BE2C (cell line): ENCODE measurements at regions not wholly inside any gene's neighbourhood (a gene's known extent, or its start where the extent isn't known, plus 50 kb on each side); places are given as distances from the start of the nearest gene placed in this dataset.

Experiments used
- DNase-seq: peaks from one replicate; pipeline ENCODE4 v3.0.0-alpha.2; 2020
- H3K27me3 ChIP-seq: fragments of 250-450 bp; sonication (Bioruptor Pico); 2 replicates; pipeline ENCODE4 v1.5.1; 2020; ENCODE audit warnings: mild to moderate bottlenecking
- H3K36me3 ChIP-seq: fragments of 250-450 bp; sonication (Bioruptor Pico); 2 replicates; pipeline ENCODE4 v1.5.1; 2020; ENCODE audit warnings: mild to moderate bottlenecking
- H3K4me1 ChIP-seq: fragments of 250-450 bp; sonication (Bioruptor Pico); 2 replicates; pipeline ENCODE4 v1.5.1; 2020
- H3K4me3 ChIP-seq: 2 replicates; pipeline ENCODE4 v1.5.1; 2011; ENCODE audit warnings: low read depth, low read length
- H3K9me3 ChIP-seq: fragments of 250-450 bp; sonication (Bioruptor Pico); 2 replicates; pipeline ENCODE4 v1.5.1; 2020
- CTCF ChIP-seq: IDR thresholded peaks from 2 replicates; pipeline ENCODE4 v1.5.1; 2012; ENCODE audit warnings: mild to moderate bottlenecking, low read depth, low read length

GRCh38 chr2:217673627-217674026 is 329.2 kb downstream of the TNS1 start:
- H3K27me3 ChIP-seq, result no peaks in the 10 kb centered on the region
- no peak for DNase-seq
- H3K36me3 ChIP-seq, result no peaks in the 10 kb centered on the region
- TF ChIP-seq CTCF, result no peak
- no peaks in the 10 kb centered on the region for H3K4me1 ChIP-seq
- no peaks in the 10 kb centered on the region for H3K9me3 ChIP-seq
- no peak overlapping the region for H3K4me3 ChIP-seq

GRCh38 chr2:217672472-217672871 is 330.3 kb downstream of the TNS1 start:
- no peaks in the 10 kb centered on the region for H3K27me3 ChIP-seq
- DNase-seq, result no peak
- H3K4me1 ChIP-seq, result no peaks in the 10 kb centered on the region
- TF ChIP-seq CTCF, result no peak
- H3K9me3 ChIP-seq, result no peaks in the 10 kb centered on the region
- H3K36me3 ChIP-seq, result no peaks in the 10 kb centered on the region
- no peak overlapping the region for H3K4me3 ChIP-seq

DNA sequence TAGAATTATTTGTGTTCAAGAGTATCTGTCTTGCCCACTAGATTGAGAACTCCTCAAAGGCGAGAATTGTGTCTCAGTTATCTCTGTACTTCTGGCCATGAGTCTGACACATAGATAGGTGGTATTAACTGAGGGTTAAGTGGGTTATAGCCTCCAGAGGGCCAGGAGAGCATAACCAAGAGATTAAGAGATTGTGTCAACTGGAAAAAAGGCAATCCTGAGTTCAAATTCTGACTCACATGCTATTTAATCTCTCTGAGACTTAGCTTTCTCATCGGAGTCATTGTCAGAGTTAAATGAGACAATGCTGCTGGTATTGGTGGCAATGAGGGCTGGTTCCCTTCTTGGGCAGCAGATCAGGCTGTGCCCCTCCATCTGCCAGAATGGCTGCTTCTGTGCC is 330.9 kb downstream of the TNS1 start:
- Histone ChIP-seq H3K9me3 (no peaks in the 10 kb centered on the region), H3K36me3 (no peaks in the 10 kb centered on the region), H3K4me3 (no peak overlapping the region), H3K27me3 (no peaks in the 10 kb centered on the region), H3K4me1 (no peaks in the 10 kb centered on the region)
- no peak for DNase-seq
- TF ChIP-seq CTCF, result no peak

DNA sequence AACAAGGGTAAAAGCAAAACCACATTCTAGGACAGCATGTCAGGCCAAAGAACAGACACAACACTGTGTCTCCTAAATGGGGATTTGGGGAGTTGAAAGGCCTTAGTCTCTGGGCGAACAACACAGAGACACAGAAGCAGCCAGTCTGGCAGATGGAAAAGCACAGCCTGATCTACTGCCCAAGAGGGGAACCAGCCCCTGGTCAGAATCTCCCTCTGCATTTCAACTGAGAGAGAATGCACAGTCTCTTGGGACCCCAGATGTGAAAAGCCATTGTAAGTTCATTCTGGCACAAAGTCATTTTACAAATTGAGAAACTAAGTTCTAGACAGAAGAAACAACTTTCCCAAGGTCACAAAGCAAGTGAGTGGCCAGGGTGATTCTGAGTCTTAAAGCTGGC is 331.7 kb downstream of the TNS1 start:
- Histone ChIP-seq H3K4me1 (no peaks in the 10 kb centered on the region), H3K9me3 (no peaks in the 10 kb centered on the region), H3K27me3 (no peaks in the 10 kb centered on the region), H3K4me3 (no peak overlapping the region), H3K36me3 (no peaks in the 10 kb centered on the region)
- no peak for TF ChIP-seq CTCF
- DNase-seq, result no peak

GRCh38 chr2:217669831-217670230 is 333.0 kb downstream of the TNS1 start:
- no peak for DNase-seq
- Histone ChIP-seq H3K36me3 (no peaks in the 10 kb centered on the region), H3K4me1 (no peaks in the 10 kb centered on the region), H3K9me3 (no peaks in the 10 kb centered on the region), H3K4me3 (no peak overlapping the region), H3K27me3 (no peaks in the 10 kb centered on the region)
- no peak for TF ChIP-seq CTCF

- Histone ChIP-seq H3K9me3 (no peaks in the 10 kb centered on the region), H3K36me3 (no peaks in the 10 kb centered on the region), H3K4me3 (no peak overlapping the region), H3K4me1 (no peaks in the 10 kb centered on the region), H3K27me3 (no peaks in the 10 kb centered on the region)
- no peak for TF ChIP-seq CTCF
- DNase-seq, result no peak
These were observed 335.3 kb downstream of the TNS1 start for GRCh38 chr2:217667512-217667911.
